Fibroblast of upper back skin (primary cell): ENCODE measurements at regions not wholly inside any gene's neighbourhood (a gene's known extent, or its start where the extent isn't known, plus 50 kb on each side); places are given as distances from the start of the nearest gene placed in this dataset.
"Not testable (repeated sequence)": the region's sequence is repeated elsewhere in the genome, so short reads cannot be mapped to it uniquely, and the experiment has no call there.

ENCODE experiments used
- DNase-seq: peaks from one replicate; pipeline ENCODE4 v3.0.0-alpha.2; 2013

- no peak for DNase-seq
Observed at GRCh38 chr17:33910200-33910857, 344.8 kb upstream of the CCL2 start.

- no peak for DNase-seq
Observed at GRCh38 chr17:33914125-33914524, 341.0 kb upstream of the CCL2 start.

GRCh38 chr17:33922971-33923370 lies 332.1 kb upstream of the CCL2 start:
- DNase-seq, result no peak

- no peak for DNase-seq
Observed at GRCh38 chr17:33924104-33924503, 331.0 kb upstream of the CCL2 start.

GRCh38 chr17:33925649-33926048 lies 329.4 kb upstream of the CCL2 start:
- no peak for DNase-seq

GRCh38 chr17:33927732-33928133 lies 327.4 kb upstream of the CCL2 start:
- peak; percentile 11 for DNase-seq

GRCh38 chr17:33929181-33929724 lies 325.8 kb upstream of the CCL2 start:
- no peak for DNase-seq

GRCh38 chr17:33931148-33931814 lies 323.8 kb upstream of the CCL2 start:
- DNase-seq, result not testable (repeated sequence)

GRCh38 chr17:33932996-33933395 lies 322.1 kb upstream of the CCL2 start:
- no peak for DNase-seq

GRCh38 chr17:33933576-33933975 lies 321.5 kb upstream of the CCL2 start:
- no peak for DNase-seq

- DNase-seq, result no peak
Observed at GRCh38 chr17:33934696-33935095, 320.4 kb upstream of the CCL2 start.

- no peak for DNase-seq
Observed at GRCh38 chr17:33935822-33936221, 319.3 kb upstream of the CCL2 start.

- no peak for DNase-seq
Observed at GRCh38 chr17:33936764-33937163, 318.3 kb upstream of the CCL2 start.

GRCh38 chr17:33939959-33940358 lies 315.1 kb upstream of the CCL2 start:
- no peak for DNase-seq

- DNase-seq, result no peak
Observed at GRCh38 chr17:33940769-33941370, 314.2 kb upstream of the CCL2 start.

GRCh38 chr17:33941744-33942143 lies 313.3 kb upstream of the CCL2 start:
- no peak for DNase-seq

GRCh38 chr17:33942414-33942813 lies 312.7 kb upstream of the CCL2 start:
- no peak for DNase-seq

GRCh38 chr17:33944412-33944811 lies 310.7 kb upstream of the CCL2 start:
- DNase-seq, result no peak

GRCh38 chr17:33944826-33945225 lies 310.3 kb upstream of the CCL2 start:
- no peak for DNase-seq

GRCh38 chr17:33945646-33946546 lies 309.2 kb upstream of the CCL2 start:
- DNase-seq, result no peak

GRCh38 chr17:33947762-33948161 lies 307.3 kb upstream of the CCL2 start:
- no peak for DNase-seq

GRCh38 chr17:33948309-33948708 lies 306.8 kb upstream of the CCL2 start:
- DNase-seq, result no peak

- DNase-seq, result no peak
Observed at GRCh38 chr17:33949100-33949499, 306.0 kb upstream of the CCL2 start.
